GM19025 (cell line): ENCODE measurements at regions not wholly inside any gene's neighbourhood (a gene's known extent, or its start where the extent isn't known, plus 50 kb on each side); places are given as distances from the start of the nearest gene placed in this dataset.

ENCODE experiments used
- ATAC-seq: cut with Tn5 transposase; IDR thresholded peaks from one replicate; pipeline ENCODE4 v1.9.1; 2021; ENCODE audit warnings: mild to moderate bottlenecking, low read depth, moderate library complexity; ENCODE audit not compliant: unreplicated experiment

- ATAC-seq, result no peak
These were observed 132.6 kb downstream of the C1D start for GRCh38 chr2:67930156-67930555.

- ATAC-seq, result no peak
These were observed 125.8 kb downstream of the C1D start for GRCh38 chr2:67936969-67937368.

GRCh38 chr2:67938053-67938452, 124.8 kb downstream of the C1D start:
- ATAC-seq, result no peak

GRCh38 chr2:67945056-67945455, 117.7 kb downstream of the C1D start:
- no peak for ATAC-seq

- no peak for ATAC-seq
These were observed 116.9 kb downstream of the C1D start for GRCh38 chr2:67945940-67946339.

- no peak for ATAC-seq
These were observed 114.7 kb downstream of the C1D start for GRCh38 chr2:67948057-67948456.

GRCh38 chr2:67948506-67948905, 114.3 kb downstream of the C1D start:
- ATAC-seq, result no peak

GRCh38 chr2:67950018-67950417, 112.8 kb downstream of the C1D start:
- no peak for ATAC-seq

GRCh38 chr2:67950919-67951318, 111.9 kb downstream of the C1D start:
- no peak for ATAC-seq

- ATAC-seq, result peak; percentile 54
These were observed 110.7 kb downstream of the C1D start for GRCh38 chr2:67952066-67952465.

GRCh38 chr2:67954093-67954748, 108.6 kb downstream of the C1D start:
- no peak for ATAC-seq

- no peak for ATAC-seq
These were observed 106.8 kb downstream of the C1D start for GRCh38 chr2:67955748-67956603.

GRCh38 chr2:67965246-67965645, 97.6 kb downstream of the C1D start:
- ATAC-seq, result no peak

- no peak for ATAC-seq
These were observed 92.7 kb downstream of the C1D start for GRCh38 chr2:67970071-67970470.

- no peak for ATAC-seq
These were observed 92.3 kb downstream of the C1D start for GRCh38 chr2:67970542-67970941.

GRCh38 chr2:67974559-67975430, 88.0 kb downstream of the C1D start:
- no peak for ATAC-seq

GRCh38 chr2:67977464-67977863, 85.3 kb downstream of the C1D start:
- no peak for ATAC-seq

- no peak for ATAC-seq
These were observed 79.8 kb downstream of the C1D start for GRCh38 chr2:67982956-67983355.

- no peak for ATAC-seq
These were observed 78.2 kb downstream of the C1D start for GRCh38 chr2:67984600-67984999.

GRCh38 chr2:67985586-67985985, 77.2 kb downstream of the C1D start:
- no peak for ATAC-seq

- ATAC-seq, result no peak
These were observed 76.5 kb downstream of the C1D start for GRCh38 chr2:67986258-67986657.
